Aorta (tissue), 5 donors: ENCODE measurements at regions not wholly inside any gene's neighbourhood (a gene's known extent, or its start where the extent isn't known, plus 50 kb on each side); places are given as distances from the start of the nearest gene placed in this dataset.
A peak's percentile ranks its signal among the peaks of the same experiment; 100 is the strongest.

Experiments
- ATAC-seq: fragments of 200-7000 bp; cut with Tn5 transposase; one replicate; pipeline ENCODE4 v1.9.1; 2022; ENCODE audit warnings: moderate library complexity; ENCODE audit not compliant: low FRiP score
- DNase-seq, 2 donors: peaks; one replicate each; pipeline ENCODE4 v3.0.0-alpha.2; 2020
- H3K27ac ChIP-seq, 2 donors: one replicate each; pipeline ENCODE4 v1.5.1; 2013; ENCODE audit warnings: low read length in 2 of 2, mild to moderate bottlenecking in 2 of 2, moderate library complexity in 2 of 2, control low read depth in 1 of 2, inconsistent platforms in 1 of 2, low read depth in 1 of 2
- H3K27me3 ChIP-seq, 2 donors: one replicate each; pipeline ENCODE4 v1.6.1; 2013; ENCODE audit warnings: control low read depth in 1 of 2, low read length in 1 of 2, mild to moderate bottlenecking in 1 of 2, moderate library complexity in 1 of 2; ENCODE audit not compliant: insufficient read depth in 2 of 2, control insufficient read depth in 1 of 2
- H3K36me3 ChIP-seq, 2 donors: one replicate each; pipeline ENCODE4 v1.6.1; 2013; ENCODE audit warnings: control low read depth in 1 of 2, low read length in 1 of 2, mild to moderate bottlenecking in 1 of 2; ENCODE audit not compliant: insufficient read depth in 2 of 2, control insufficient read depth in 1 of 2
- H3K4me1 ChIP-seq, 2 donors: one replicate each; pipeline ENCODE4 v1.6.1; 2013; ENCODE audit warnings: low read length in 2 of 2, control low read depth in 1 of 2, mild to moderate bottlenecking in 1 of 2, moderate library complexity in 1 of 2; ENCODE audit not compliant: insufficient read depth in 2 of 2, control insufficient read depth in 1 of 2
- H3K4me3 ChIP-seq, 2 donors: one replicate each; pipeline ENCODE4 v1.5.1; 2013; ENCODE audit warnings: low read length in 2 of 2, control low read depth in 1 of 2, mild to moderate bottlenecking in 1 of 2
- H3K9me3 ChIP-seq: one replicate; pipeline ENCODE4 v1.6.1; 2013; ENCODE audit warnings: mild to moderate bottlenecking, low read length; ENCODE audit not compliant: control insufficient read depth
- WGBS, 2 donors: extraction: QIAGEN DNeasy Blood & Tissue Kit; methylation state at CpG; one replicate each; pipeline ENCODE4 v1.1.7; 2013; 5-methylcytosine and 5-hydroxymethylcytosine counted together
- intact Hi-C, 2 donors: fragments of 100-400 bp; cut with DNase I; formaldehyde crosslinking; loops; one replicate each; pipeline versions ENCODE4 v1.14.2 to v1.15.0; 2022
- donor health status: healthy with polysubstance abuse.
- donor health status: Bipolar disorder and iron deficiency.
- donor health status: DM: no; HTN: no; CAD: no.
- donor health status: DM: no; HTN: no; CAD: no.
- donor health status: DM: yes; HTN: yes; CAD: no.

DNA sequence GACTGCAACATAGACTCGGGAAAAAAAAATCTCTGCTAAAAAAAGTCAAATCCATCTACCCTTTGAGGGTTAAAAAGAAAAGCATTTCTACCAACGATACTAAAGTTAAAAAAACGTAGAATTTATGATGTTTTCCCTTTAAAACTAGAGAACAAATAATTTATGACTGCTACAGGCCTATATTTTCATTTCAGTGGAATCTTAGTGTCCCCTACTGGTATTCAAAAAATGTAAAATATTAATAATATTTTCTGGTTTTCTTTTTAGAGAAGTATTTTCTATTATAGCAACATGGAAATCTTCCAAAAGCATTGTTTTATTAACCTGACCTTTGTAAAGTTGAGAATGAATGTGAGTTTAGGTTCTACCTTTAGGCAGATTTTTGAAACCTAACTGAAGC, 1582.2 kb downstream of the MRPL39 start:
- Histone ChIP-seq H3K4me1 (no peaks in the 10 kb centered on the region), H3K4me3 (no peak overlapping the region), H3K9me3 (peaks cover 2% of the 10 kb centered on the region), H3K27me3 (no peaks in the 10 kb centered on the region), H3K27ac (no peak overlapping the region), H3K36me3 (no peaks in the 10 kb centered on the region)
- no peak for ATAC-seq
- no peak for DNase-seq
- intact Hi-C loops: no loop called here
- 4 to 5% methylated on average over 3 of the region's 3 CpGs for WGBS, 2 donors

- Histone ChIP-seq H3K4me3 (no peak overlapping the region), H3K36me3 (no peaks in the 10 kb centered on the region), H3K27me3 (no peaks in the 10 kb centered on the region), H3K9me3 (peaks cover 2% of the 10 kb centered on the region), H3K4me1 (no peaks in the 10 kb centered on the region), H3K27ac (no peak overlapping the region)
- intact Hi-C loops: no loop called here
- DNase-seq (no peak), ATAC-seq (no peak)
- 71 to 75% methylated on average over 1 of the region's 1 CpG for WGBS, 2 donors
These were observed 1583.3 kb downstream of the MRPL39 start for GRCh38 chr21:24023936-24024335.

DNA sequence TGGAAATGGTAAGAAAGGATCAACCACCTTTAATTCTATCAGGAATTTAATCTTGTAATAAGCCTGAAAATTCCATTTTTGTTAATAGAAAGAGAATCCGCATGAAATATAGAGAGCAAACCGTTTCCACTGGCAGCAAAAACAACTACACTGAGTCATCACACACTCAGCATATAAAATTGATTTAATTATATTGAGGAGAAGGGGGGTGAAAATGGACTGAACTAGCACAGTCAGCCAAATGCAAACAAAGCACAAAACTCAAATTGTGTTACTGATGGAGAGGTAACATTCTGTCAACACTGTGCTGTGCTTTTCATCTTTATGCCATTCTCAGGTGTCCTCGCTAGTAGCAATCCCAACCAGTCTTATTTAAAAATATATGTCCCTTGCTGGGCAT, 1583.9 kb downstream of the MRPL39 start:
- ATAC-seq (no peak), DNase-seq (no peak)
- Histone ChIP-seq H3K36me3 (no peaks in the 10 kb centered on the region), H3K27me3 (no peaks in the 10 kb centered on the region), H3K4me1 (no peaks in the 10 kb centered on the region), H3K4me3 (no peak overlapping the region), H3K9me3 (peaks cover 2% of the 10 kb centered on the region), H3K27ac (no peak overlapping the region)
- WGBS, 2 donors: 4% methylated on average over 3 of the region's 3 CpGs
- intact Hi-C loops: no loop called here

DNA sequence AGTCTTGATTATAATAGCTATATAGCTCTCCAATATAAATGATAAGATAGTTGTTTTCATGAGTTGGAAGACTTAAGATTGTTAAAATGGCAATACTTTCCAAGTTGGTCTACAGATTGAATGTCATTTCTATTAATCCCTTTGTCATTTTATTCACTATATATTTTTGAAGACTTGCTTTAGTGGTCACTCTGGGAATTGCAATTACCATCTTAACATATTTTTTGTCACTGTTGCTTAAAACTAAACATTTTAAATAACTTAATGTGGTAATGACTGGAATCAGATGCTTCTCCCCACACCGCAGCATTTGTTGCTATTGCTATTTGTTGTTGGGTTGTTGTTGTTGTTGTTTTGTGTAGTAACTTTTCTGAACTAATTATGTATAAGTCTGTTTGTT, 1592.9 kb downstream of the MRPL39 start:
- Histone ChIP-seq H3K9me3 (no peaks in the 10 kb centered on the region), H3K27me3 (no peaks in the 10 kb centered on the region), H3K27ac (no peak overlapping the region), H3K36me3 (no peaks in the 10 kb centered on the region), H3K4me1 (no peaks in the 10 kb centered on the region), H3K4me3 (no peak overlapping the region)
- DNase-seq (no peak), ATAC-seq (no peak)
- intact Hi-C loops: no loop called here
- 80 to 84% methylated on average over 1 of the region's 1 CpG for whole genome bisulfite sequencing, 2 donors

GRCh38 chr21:24011087-24011486, 1596.2 kb downstream of the MRPL39 start:
- H3K9me3 ChIP-seq: no peaks in the 10 kb centered on the region
- no peaks in the 10 kb centered on the region for H3K4me1 ChIP-seq
- 76 to 83% methylated on average over 5 of the region's 5 CpGs for WGBS, 2 donors
- no peaks in the 10 kb centered on the region for H3K36me3 ChIP-seq
- intact Hi-C loops: no loop called here
- no peaks in the 10 kb centered on the region for H3K27me3 ChIP-seq
- DNase-seq: no peak
- H3K27ac ChIP-seq: no peak overlapping the region
- ATAC-seq: peak; percentile 54
- no peak overlapping the region for H3K4me3 ChIP-seq

- H3K27ac ChIP-seq: no peak overlapping the region
- no peaks in the 10 kb centered on the region for H3K4me1 ChIP-seq
- intact Hi-C loops: no loop called here
- ATAC-seq (no peak), DNase-seq (no peak)
- no peak overlapping the region for H3K4me3 ChIP-seq
- WGBS, 2 donors: 73 to 74% methylated on average over 5 of the region's 5 CpGs
- no peaks in the 10 kb centered on the region for H3K9me3 ChIP-seq
- no peaks in the 10 kb centered on the region for H3K36me3 ChIP-seq
- no peaks in the 10 kb centered on the region for H3K27me3 ChIP-seq
These were observed 1599.7 kb downstream of the MRPL39 start for GRCh38 chr21:24007592-24007991.

GRCh38 chr21:23986987-23987386, 1620.3 kb downstream of the MRPL39 start:
- no peak for ATAC-seq
- intact Hi-C loops: no loop called here
- Histone ChIP-seq H3K4me1 (no peaks in the 10 kb centered on the region), H3K27me3 (no peaks in the 10 kb centered on the region), H3K36me3 (no peaks in the 10 kb centered on the region), H3K4me3 (no peak overlapping the region), H3K27ac (no peak overlapping the region), H3K9me3 (peaks cover 5% of the 10 kb centered on the region)
- DNase-seq: no peak

DNA sequence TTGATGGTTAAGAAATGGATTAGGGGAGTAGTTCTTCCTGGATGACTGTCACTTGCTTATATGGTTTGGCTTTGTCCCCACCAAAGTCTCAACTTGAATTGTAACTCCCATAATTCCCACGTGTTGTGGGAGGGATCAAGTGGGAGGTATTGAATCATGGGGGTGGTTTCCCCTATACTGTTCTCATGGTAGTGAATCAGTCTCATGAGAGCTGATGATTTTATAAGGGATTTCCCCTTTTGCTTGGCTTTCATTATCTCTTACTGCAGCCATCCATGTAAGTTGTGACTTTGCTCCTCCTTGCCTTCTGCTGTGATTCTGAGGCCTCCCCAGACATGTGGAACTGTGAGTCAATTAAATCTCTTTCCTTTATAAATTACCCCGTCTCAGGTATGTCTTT, 1621.1 kb downstream of the MRPL39 start:
- Histone ChIP-seq H3K36me3 (no peaks in the 10 kb centered on the region), H3K27ac (no peak overlapping the region), H3K4me3 (no peak overlapping the region), H3K4me1 (no peaks in the 10 kb centered on the region), H3K9me3 (peaks cover 5% of the 10 kb centered on the region), H3K27me3 (no peaks in the 10 kb centered on the region)
- 63 to 70% methylated on average over 2 of the region's 2 CpGs for WGBS, 2 donors
- intact Hi-C loops: no loop called here
- ATAC-seq (no peak), DNase-seq (no peak)

GRCh38 chr21:23982546-23982945, 1624.7 kb downstream of the MRPL39 start:
- H3K27ac ChIP-seq: no peak overlapping the region
- H3K9me3 ChIP-seq: peaks cover 5% of the 10 kb centered on the region
- no peak for DNase-seq
- no peak overlapping the region for H3K4me3 ChIP-seq
- no peaks in the 10 kb centered on the region for H3K4me1 ChIP-seq
- WGBS, 2 donors: 70 to 72% methylated on average over 4 of the region's 4 CpGs
- intact Hi-C loops: no loop called here
- H3K27me3 ChIP-seq: no peaks in the 10 kb centered on the region
- no peaks in the 10 kb centered on the region for H3K36me3 ChIP-seq
- ATAC-seq: no peak
